GM18858 (cell line): ENCODE measurements at regions not wholly inside any gene's neighbourhood (a gene's known extent, or its start where the extent isn't known, plus 50 kb on each side); places are given as distances from the start of the nearest gene placed in this dataset.
"Not testable (repeated sequence)": the region's sequence is repeated elsewhere in the genome, so short reads cannot be mapped to it uniquely, and the experiment has no call there.

Experiments used
- ATAC-seq: cut with Tn5 transposase; IDR thresholded peaks from one replicate; pipeline ENCODE4 v1.9.1; 2021; ENCODE audit not compliant: unreplicated experiment

GRCh38 chr1:95876276-95876675 is 642.3 kb downstream of the RWDD3 start:
- ATAC-seq, result no peak

- no peak for ATAC-seq
Observed at GRCh38 chr1:95879498-95880050, 645.6 kb downstream of the RWDD3 start.

- ATAC-seq, result no peak
Observed at GRCh38 chr1:95888941-95889390, 655.0 kb downstream of the RWDD3 start.

GRCh38 chr1:95889400-95889799 is 655.4 kb downstream of the RWDD3 start:
- ATAC-seq, result no peak

GRCh38 chr1:95893921-95894320 is 659.9 kb downstream of the RWDD3 start:
- ATAC-seq, result no peak

- no peak for ATAC-seq
Observed at GRCh38 chr1:95903060-95903459, 669.0 kb downstream of the RWDD3 start.

GRCh38 chr1:95905818-95906395 is 671.9 kb downstream of the RWDD3 start:
- ATAC-seq, result no peak

- ATAC-seq, result not testable (repeated sequence)
Observed at GRCh38 chr1:95911739-95912138, 677.7 kb downstream of the RWDD3 start.

- ATAC-seq, result no peak
Observed at GRCh38 chr1:95916616-95917015, 682.6 kb downstream of the RWDD3 start.

- ATAC-seq, result no peak
Observed at GRCh38 chr1:95924684-95925083, 690.7 kb downstream of the RWDD3 start.

GRCh38 chr1:95926331-95926730 is 692.3 kb downstream of the RWDD3 start:
- ATAC-seq, result no peak

GRCh38 chr1:95927061-95927460 is 693.1 kb downstream of the RWDD3 start:
- ATAC-seq, result peak; percentile 39

GRCh38 chr1:95935719-95936118 is 701.7 kb downstream of the RWDD3 start:
- no peak for ATAC-seq

GRCh38 chr1:95941121-95941798 is 707.2 kb downstream of the RWDD3 start:
- ATAC-seq, result no peak

- no peak for ATAC-seq
Observed at GRCh38 chr1:95948023-95948422, 714.0 kb downstream of the RWDD3 start.

- no peak for ATAC-seq
Observed at GRCh38 chr1:95951371-95952102, 717.5 kb downstream of the RWDD3 start.

- ATAC-seq, result no peak
Observed at GRCh38 chr1:95953015-95953414, 719.0 kb downstream of the RWDD3 start.

- ATAC-seq, result no peak
Observed at GRCh38 chr1:95954585-95954984, 720.6 kb downstream of the RWDD3 start.

- no peak for ATAC-seq
Observed at GRCh38 chr1:95956215-95956614, 722.2 kb downstream of the RWDD3 start.

- no peak for ATAC-seq
Observed at GRCh38 chr1:95957748-95958147, 723.7 kb downstream of the RWDD3 start.

GRCh38 chr1:95966866-95967265 is 732.9 kb downstream of the RWDD3 start:
- no peak for ATAC-seq

- no peak for ATAC-seq
Observed at GRCh38 chr1:95974586-95974985, 740.6 kb downstream of the RWDD3 start.
